ENCODE measurements at regions not wholly inside any gene's neighbourhood (a gene's known extent, or its start where the extent isn't known, plus 50 kb on each side); places are given as distances from the start of the nearest gene placed in this dataset.

GRCh38 chr2:236718207-236718992, 148.8 kb downstream of the ACKR3 start:
- DNase-seq (ENCODE audit: low read depth), result no peak

GRCh38 chr2:236719192-236719635, 149.6 kb downstream of the ACKR3 start:
- DNase-seq (ENCODE audit: low read depth), result no peak

GRCh38 chr2:236720974-236721540, 151.4 kb downstream of the ACKR3 start:
- DNase-seq (ENCODE audit: low read depth), result no peak

- no peak for DNase-seq (ENCODE audit: low read depth)
Measured at GRCh38 chr2:236724200-236724599, 154.6 kb downstream of the ACKR3 start.

DNA sequence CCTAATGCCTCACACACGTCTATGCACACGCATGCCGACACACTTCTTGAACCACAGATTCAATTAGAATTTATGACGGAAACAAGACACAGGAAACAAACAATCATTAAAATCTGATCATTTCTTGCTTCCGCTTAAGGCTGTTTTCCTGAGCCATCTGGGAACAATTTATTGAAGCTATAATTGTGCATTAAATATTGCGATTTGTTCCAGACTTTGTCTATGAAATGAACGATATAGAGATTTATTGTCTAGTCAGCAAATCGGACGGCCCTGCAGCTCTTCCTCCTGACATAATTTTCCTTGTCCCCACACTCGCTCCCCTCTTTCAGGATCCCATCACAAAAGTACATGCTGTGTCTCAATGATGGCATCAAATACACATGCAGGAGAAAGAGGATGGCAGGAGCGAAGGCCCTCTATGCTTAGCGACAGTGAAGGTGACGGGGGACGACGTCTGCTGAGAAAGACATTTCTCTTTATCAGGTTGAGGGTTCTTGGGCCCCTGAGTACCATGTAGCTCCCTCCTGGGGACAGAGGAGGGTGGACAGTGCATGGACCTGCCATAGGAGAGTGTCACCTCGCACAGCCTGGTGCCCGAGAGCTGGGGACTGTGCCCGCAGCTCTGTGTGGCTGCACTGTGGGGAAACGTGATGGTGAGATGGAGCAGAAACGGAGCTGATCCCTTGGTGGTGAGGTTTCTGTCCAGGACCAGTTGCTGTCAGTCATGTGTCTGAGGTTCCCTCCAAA, 157.3 kb downstream of the ACKR3 start:
- DNase-seq (ENCODE audit: low read depth), result no peak

GRCh38 chr2:236728916-236729670, 159.5 kb downstream of the ACKR3 start:
- DNase-seq (ENCODE audit: low read depth), result no peak

DNA sequence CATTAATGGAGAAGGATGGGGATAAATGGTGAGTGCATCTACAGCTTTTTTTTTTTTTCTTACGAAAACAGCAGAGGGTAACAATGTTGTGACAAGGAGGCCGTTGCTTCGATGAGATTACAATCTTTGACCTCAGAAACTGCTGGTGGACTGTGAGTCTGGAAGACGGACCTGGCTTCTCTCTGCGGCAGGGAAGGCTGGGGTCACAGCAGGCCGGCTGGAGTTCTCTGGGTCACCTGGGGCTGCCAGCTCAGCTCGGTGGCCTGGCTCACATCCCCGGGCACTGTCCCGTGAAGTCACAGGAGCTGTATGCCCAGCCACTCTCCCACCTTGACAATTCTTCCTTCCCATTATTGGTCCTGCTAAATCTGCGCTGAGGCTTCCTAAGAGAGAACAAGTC, 160.8 kb downstream of the ACKR3 start:
- no peak for DNase-seq (ENCODE audit: low read depth)

GRCh38 chr2:236731767-236732580, 162.3 kb downstream of the ACKR3 start:
- DNase-seq (ENCODE audit: low read depth), result no peak

- DNase-seq (ENCODE audit: low read depth), result no peak
Measured at GRCh38 chr2:236733156-236733555, 163.5 kb downstream of the ACKR3 start.

DNA sequence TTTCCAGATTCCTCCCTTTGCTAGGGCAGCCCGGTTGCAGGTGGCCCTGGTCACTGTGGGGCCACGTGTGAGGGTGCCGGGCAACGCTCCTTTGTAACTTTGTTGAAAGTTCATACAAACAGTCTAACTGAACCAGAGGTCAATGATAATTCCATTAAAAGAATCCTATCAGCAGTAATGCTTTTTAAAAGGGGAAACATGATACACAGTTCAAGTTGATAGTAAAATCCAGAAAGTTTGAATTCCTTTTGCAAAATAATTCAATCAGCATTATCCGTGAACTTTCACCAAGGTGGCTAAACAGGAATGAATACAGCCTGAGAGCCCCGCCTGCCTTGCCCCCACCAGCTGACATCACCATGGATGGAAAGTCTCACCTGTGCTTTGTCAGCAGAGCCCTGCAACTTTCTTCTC, 166.2 kb downstream of the ACKR3 start:
- no peak for DNase-seq (ENCODE audit: low read depth)

GRCh38 chr2:236738030-236738429, 168.4 kb downstream of the ACKR3 start:
- no peak for DNase-seq (ENCODE audit: low read depth)

GRCh38 chr2:236738896-236739295, 169.3 kb downstream of the ACKR3 start:
- no peak for DNase-seq (ENCODE audit: low read depth)

- DNase-seq (ENCODE audit: low read depth), result no peak
Measured at GRCh38 chr2:236739663-236740062, 170.0 kb downstream of the ACKR3 start.

GRCh38 chr2:236740506-236740905, 170.9 kb downstream of the ACKR3 start:
- DNase-seq (ENCODE audit: low read depth), result no peak

DNA sequence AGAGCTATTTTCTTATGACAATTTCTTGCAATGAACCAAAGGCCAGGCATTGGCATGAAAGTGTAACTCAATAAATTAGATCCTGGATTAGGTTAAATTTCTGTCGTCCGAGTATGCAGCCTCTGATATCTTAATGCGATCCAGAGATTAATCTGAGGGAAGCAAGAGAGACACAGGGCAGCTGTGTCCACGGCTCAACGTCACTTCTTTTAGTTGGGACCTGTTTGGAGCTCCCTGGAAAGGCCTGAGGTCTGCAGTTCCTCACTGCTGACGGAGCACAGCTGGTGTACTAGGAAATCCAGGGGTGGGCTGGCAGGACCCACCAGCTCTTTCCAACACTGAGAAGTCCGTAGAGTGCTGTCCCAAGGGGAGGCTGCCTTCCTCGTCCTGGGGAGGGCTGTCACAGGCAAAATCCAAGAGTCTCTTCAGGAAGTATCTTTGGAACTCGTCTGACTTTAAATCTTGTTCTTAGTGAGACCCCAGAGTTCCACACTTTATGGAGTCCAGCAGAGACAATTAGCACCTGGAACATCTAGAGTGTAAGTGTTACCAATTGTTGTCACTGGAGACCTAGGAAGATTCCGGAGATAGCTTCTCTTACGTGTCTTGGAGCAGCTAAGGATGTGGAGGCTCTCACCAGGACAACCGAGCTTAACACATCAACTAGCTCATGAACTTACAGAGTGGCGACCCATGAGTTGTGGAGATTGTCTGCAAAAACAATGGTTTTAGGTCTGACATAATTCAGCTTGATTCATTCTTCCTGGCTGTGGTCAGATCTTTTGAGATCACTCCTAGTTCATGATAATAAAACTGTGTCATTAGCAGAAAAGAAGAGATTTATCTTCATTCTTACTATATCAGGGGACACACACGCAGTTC, 173.7 kb downstream of the ACKR3 start:
- no peak for DNase-seq (ENCODE audit: low read depth)

DNA sequence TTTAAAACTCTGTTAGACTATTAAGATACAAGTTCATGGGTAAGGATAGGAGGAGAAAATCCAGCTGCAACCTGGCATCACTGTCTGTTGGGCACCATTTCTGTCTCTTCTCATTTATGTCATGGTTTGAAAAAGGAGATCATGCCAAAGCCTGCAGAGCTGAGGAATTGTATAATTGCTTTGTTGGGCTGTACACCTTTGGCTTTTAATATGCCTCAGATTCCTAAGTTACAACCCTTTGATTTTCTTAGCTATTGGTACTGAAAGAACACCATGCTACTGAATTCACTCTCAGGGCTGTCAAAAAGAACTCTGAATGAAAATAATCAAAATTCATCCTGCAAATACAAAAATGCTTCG, 174.3 kb downstream of the ACKR3 start:
- no peak for DNase-seq (ENCODE audit: low read depth)

- DNase-seq (ENCODE audit: low read depth), result no peak
Measured at GRCh38 chr2:236744281-236744705, 174.7 kb downstream of the ACKR3 start.

GRCh38 chr2:236744716-236745115, 175.1 kb downstream of the ACKR3 start:
- no peak for DNase-seq (ENCODE audit: low read depth)

DNA sequence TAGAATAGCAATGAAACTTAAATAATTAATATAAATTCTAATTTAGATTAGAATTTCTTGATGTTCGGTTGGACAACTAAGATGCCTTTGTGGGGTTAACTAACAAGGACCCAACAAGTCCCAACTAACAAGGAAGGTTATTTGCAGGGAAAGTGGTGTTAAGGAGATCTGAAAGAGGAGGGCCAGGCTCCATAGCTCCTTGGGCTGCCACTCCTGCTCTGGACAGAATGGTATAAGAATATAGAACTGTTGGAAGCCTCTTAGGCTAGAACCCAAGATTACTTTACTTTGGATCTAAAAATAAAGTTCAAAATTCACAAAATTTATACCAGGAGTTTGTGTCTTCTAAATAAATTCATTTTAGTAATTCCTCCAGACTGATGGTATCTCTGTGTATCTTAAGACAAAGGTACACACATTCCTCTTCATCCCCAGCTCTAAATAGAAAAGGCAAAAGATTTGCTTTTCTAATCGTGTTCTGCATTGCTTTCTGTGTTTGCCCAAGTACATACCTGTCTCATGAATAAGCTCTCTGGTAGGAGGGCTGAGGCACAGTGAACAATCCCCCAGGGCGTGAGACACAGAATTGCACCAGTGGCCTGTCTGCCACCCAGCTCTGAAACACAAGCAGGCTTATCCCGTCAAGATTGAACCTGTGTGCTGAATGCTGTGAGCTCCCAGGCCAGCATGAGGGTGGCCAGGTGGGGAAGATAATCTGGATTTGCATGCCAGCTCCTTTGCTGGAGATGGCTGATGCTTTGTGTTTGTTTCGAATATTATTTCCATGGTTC, 176.0 kb downstream of the ACKR3 start:
- no peak for DNase-seq (ENCODE audit: low read depth)

DNA sequence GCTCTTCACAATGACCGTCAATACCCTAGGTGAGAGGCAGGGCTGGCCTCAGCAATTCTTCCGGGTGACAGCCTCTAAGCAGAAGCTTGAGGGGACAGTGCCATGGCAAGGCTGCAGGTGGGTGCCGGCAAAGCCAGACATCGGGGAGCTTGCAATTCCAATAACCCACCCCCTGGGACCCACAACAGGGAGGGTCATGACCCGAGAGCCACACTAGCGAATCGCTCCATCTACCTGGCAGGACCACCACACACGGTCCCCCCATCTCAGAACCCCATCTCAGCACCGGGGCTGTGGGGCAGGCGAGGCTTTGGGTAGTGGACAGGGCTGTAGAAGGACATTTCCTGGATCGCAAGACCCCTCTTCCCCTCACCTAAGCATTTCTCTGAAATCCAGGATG, 177.2 kb downstream of the ACKR3 start:
- no peak for DNase-seq (ENCODE audit: low read depth)

All from activated T-cell treated with anti-CD3 and anti-CD28 coated beads for 24 hours (primary cell).